GM23338 (cell line): ENCODE measurements at regions not wholly inside any gene's neighbourhood (a gene's known extent, or its start where the extent isn't known, plus 50 kb on each side); places are given as distances from the start of the nearest gene placed in this dataset.

Source experiments
- CREB1 ChIP-seq: fragments of 250-450 bp; sonication (Bioruptor Pico); IDR thresholded peaks from 2 replicates; pipeline ENCODE4 v1.5.0; 2020; ENCODE audit warnings: low read depth, mild to moderate bottlenecking, moderate library complexity
- CTCF ChIP-seq, 2 experiments: fragments of 200-600 bp in 1 of 2; sonication (generic) in 1 of 2; conservative IDR thresholded peaks; 2 replicates each; pipeline versions ENCODE4 v1.5.1 to v1.6.1; 2016 to 2017; ENCODE audit warnings: antibody characterized with exemption in 2 of 2, low read depth in 2 of 2, mild to moderate bottlenecking in 2 of 2, moderate library complexity in 1 of 2
- EZH2 ChIP-seq: fragments of 200-600 bp; sonication (generic); IDR thresholded peaks from one replicate; pipeline ENCODE4 v1.8.0; 2017; ENCODE audit warnings: antibody characterized with exemption, mild to moderate bottlenecking, low read depth; ENCODE audit not compliant: unreplicated experiment
- JUNB ChIP-seq: IDR thresholded peaks from one replicate; pipeline ENCODE4 v1.6.1; 2016; ENCODE audit warnings: antibody characterized with exemption; ENCODE audit not compliant: unreplicated experiment

DNA sequence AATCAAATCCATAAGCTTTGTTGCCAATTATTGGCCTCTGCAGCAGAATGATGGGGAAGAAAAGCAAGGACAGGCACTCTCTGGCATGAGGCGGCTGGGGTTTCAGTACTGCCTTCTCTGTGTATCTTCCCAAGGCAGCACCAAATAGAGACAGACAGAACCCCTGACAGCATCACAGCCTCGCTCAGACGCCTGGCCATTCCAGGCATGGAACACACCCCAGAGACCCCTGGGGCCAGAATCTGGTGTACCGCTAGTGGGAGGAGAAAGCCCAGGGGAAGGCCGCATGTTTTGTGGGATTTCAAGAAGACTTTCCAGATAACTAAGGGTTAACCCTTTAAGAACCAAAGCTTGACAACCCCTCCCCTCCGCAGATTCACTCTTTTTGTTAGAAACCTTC, 282.1 kb downstream of the EN1 start:
- no peak for TF ChIP-seq CREB1 (CRISPR knock-in tag)
- no peak for TF ChIP-seq CTCF (conservative IDR thresholded peaks at IDR 0.05; ENCODE audit: low read depth in 2 of 2)
- no peak for TF ChIP-seq EZH2
- TF ChIP-seq JUNB, result no peak
